ENCODE measurements at regions not wholly inside any gene's neighbourhood (a gene's known extent, or its start where the extent isn't known, plus 50 kb on each side); places are given as distances from the start of the nearest gene placed in this dataset.
"Not testable (repeated sequence)": the region's sequence is repeated elsewhere in the genome, so short reads cannot be mapped to it uniquely, and the experiment has no call there.

DNA sequence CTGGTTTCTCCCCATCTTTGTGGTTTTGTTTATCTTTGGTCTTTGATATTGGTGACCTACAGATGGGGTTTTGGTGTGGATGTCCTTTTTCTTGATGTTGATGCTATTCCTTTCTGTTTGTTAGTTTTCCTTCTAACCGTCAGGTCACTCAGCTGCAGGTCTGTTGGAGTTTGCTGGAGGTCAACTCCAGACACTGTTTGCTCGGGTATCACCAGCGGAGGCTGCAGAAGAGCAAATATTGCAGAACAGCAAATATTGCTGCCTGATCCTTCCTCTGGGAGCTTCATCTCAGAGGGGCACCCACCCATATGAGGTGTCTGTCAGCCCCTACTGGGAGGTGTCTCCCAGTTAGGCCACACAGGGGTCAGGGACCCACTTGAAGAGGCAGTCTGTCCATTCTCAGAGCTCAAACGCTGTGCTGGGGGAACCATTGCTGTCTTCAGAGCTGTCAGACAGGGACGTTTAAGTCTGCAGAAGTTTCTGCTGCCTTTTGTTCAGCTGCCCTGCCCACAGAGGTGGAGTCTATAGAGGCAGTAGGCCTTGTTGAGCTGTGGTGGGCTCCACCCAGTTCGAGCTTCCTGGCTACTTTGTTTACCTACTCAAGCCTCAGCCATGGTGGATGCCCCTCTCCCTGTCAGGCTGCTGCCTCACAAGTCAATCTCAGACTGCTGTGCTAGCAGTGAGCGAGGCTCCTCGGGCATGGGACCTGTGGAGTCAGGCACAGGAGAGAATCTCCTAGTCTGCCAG, 94.8 kb upstream of the BNIP2 start:
- not testable (repeated sequence) for DNase-seq (ENCODE audit: low read depth)

DNA sequence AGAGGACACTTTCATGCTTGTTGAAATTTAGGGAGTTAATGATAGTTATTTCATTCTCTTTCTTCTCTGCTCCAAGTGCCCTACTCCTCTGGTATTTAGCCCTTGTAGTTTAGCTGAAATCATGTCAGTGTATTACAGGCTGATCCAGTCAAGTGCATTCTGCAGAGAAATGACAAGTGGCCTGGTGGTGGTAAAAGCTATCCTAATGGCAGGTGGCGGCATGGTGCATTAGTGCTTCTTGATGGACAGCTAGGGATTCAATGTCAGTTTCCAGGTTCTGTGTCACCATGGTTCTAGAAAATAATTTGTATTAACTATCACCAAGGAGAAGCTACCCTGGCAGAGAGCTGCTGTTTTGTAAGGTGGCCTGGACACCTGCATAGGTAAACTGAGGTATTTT, 90.0 kb upstream of the BNIP2 start:
- DNase-seq (ENCODE audit: low read depth) = no peak

DNA sequence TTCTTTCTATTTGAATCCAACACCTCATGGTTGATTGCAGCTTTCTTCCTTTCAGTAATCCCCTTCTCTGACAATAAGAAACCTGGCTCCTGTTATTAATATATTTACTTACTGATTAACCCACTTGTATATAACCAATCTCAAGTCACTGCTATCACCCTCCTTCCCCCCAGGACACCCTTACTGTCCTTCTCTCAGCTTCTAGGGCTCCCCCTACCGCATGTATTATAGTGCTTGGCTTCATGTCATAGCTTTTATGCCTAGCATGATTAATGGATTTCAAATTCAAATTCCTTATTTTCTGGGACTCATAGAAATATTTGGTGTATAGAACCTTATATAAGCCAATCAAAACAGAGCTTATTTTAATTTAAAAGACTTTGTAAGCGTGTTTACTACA, 75.7 kb upstream of the BNIP2 start:
- no peak for DNase-seq (ENCODE audit: low read depth)

DNA sequence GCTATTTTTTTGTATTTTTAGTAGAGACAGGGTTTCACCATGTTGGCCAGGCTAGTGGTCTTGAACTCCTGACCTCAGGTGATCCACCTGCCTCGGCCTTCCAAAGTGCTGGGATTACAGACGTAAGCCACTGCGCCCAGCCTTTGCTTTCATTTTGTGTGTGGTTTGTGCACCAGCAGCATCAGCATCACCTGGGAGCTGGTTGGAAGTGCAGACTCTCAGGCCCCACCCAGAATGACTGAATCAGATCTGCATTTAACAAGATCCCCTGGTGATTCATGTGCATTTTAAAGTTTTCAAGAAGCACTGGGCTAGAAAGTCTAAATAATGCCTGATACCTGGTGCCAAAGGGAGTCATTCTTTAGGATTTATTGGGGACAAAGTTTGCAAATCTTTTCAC, 73.4 kb upstream of the BNIP2 start:
- DNase-seq (ENCODE audit: low read depth) = no peak

DNA sequence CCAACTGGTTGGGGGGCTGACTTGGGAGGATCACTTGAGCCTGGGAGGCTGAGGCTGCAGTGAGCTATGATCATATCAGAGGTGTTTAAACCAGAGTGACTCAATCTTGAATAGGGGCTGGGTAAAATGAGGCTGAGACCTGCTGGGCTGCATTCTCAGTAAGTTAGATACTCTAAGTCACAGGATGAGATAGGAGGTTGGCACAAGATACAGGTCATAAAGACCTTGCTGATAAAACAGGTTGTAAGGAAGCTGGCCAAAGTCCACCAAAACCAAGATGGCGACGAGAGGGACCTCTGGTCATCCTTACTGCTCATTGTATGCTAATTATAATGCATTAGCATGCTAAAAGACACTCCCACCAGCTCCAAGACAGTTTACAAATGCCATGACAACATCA, 71.1 kb upstream of the BNIP2 start:
- DNase-seq (ENCODE audit: low read depth) = not testable (repeated sequence)

DNA sequence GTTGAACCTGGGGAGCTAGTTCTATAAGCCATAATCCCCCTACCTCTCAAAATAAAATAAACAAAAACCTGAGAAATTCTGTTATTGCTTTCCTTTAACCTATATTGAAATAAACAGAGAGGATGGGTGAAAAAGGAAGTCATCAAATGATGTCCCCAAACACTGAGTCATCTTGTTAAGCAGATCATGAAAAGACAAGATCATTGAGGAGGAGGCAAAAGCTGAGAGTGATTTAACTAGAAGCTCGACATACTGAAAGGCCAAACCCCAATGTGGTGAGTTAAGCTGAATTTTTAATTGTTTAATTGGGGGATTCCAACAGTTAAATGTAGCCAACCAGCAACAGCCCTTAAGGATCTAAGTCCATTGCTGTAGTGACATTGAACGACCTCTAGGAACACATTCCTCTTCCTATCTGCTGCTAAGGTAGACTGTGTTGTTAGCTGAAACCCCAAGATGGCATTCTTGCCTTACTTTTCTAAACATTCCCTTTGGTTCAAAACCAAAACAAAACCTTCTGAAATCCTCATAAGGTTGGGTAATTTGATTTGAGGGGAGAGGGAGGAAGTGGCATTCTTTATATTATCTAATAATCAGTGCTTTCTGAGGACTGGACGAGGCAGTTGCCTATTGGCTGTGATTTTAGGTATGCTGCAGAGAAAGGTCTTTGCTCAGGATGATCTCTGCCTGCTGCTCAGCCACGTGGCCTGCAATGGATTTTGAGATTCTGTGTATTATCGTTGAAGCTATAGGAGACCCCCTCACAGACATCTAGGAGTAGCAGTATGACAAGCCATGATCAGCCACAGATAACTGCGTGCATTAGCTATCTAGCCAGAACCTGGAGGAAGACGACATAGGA, 62.7 kb upstream of the BNIP2 start:
- DNase-seq (ENCODE audit: low read depth) = no peak

DNA sequence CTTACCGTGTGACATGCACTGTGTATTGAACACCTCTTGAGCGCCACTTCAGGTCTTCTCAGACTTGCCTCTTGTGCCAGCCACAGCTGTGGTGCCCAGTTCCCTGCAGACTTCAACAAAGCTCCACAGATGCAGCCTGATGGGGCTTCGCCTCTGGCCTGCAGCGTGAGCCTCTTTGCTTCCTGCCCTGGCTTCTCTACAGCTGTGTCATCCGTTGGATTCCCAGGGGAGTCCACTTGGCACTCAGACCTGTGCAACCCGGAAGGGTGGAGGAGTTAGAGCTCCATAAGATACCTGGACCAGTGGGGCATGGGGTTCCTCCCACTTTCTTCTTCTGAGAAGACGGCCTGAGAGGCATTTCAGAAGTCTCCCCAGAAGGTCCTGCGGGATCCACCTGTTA, 57.7 kb upstream of the BNIP2 start:
- DNase-seq (ENCODE audit: low read depth) = no peak

DNA sequence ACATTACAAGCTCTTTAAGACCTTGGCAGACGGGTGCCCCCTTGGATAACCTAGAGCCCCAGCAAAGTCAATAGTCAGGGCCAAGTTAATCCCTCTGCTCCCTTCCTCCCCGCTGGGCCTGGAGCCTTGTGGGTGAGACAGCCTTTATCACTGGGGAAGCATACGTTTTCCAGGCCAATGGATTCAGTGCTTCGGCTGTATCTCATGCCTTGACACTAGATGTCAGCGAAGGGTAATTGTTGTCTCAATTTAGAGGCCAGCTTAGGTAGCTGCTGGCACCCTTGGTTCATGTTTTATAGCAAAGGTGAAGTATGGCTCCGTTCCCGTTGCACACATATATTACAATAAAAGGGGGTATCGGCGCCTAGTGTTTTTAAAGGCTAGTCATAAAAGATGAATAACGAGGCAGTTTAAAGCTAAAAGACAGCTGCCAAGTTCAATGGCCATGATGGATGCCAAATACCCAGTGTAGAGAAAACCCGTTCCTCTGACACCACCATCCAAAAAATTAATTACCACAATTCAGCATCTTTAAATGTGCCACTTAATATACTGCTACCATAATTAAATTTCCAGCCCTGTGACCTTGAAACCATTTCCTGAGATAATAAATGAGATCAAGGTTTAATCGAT, 52.3 kb upstream of the BNIP2 start:
- DNase-seq (ENCODE audit: low read depth) = no peak

DNA sequence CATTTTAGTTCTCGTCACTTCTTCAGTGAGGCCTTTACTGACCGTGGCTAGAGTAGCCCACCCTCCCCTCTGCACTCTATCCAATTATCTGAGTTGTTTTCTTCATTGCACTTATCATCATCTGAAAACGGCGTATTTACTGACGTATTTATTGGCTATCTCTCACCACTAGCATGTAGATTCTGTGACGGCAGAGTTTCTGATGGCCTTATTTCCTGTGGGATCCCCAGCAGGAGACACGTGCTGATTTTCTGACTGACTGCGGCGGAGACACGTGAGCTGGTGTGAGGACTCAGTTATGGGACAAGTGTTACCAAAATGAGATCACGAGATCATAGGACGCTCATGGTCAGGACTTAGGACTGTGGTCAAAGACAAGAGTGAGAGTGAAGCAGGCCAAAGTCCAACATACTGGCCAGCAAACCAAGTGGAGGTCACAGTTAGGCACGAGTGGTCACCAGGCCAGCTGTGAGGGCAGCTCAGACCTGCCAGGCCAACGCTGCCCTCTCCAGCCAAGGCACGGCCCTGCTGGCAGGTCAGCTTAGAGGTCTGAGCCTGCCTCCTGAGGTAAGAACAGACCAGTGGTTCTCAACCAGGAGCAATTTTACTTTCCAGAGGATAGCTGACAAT, 50.6 kb upstream of the BNIP2 start:
- no peak for DNase-seq (ENCODE audit: low read depth)

All from stimulated activated CD8-positive, alpha-beta memory T cell treated with anti-CD3 and anti-CD28 coated beads, Interleukin-12 subunit alpha, Interleukin-12 subunit beta, amount 100 ng/mL, for 4 hours (primary cell).